ENCODE measurements at regions not wholly inside any gene's neighbourhood (a gene's known extent, or its start where the extent isn't known, plus 50 kb on each side); places are given as distances from the start of the nearest gene placed in this dataset.

DNA sequence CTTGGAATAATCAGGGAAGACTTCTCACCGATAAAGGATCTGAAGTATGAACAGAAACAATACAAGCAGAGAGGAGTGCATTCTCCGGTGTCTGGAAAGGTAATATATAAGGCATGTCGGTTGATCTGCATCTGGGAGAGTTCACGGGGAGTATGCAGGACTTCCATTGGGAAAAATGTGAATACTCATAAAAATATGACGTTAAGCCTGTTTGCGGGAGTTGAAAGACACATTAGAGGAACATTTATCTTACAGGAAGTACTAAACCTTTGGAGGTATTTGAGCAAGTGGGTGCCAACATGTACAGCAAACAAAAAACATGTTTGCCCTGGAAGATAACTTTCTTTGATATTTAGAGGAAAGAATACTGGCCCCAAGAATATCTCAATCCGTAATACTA is 286.8 kb downstream of the SLITRK6 start:
- DNase-seq (ENCODE audit: low read depth, low spot score) = no peak
- H3K4me3 ChIP-seq (ENCODE audit: low read length) = no peak overlapping the region

DNA sequence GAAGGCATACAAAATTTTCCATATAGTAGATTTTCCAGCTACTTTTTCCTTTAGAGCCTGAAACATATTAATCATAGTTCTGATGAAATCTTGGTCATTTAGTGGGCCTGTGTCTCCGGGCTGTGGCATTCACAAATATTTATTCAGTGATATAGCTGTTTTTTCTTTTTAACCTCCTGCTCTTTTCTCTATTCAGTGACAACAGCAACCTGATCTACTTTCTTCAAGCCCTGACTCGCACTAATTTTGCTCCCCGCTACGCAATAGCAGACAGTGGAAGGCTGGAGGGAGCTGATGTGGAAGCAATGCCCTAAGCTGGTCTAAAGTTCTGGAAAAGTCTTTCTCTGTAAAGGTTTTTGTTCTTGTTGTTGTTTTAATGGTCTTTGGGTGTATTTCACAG is 289.7 kb downstream of the SLITRK6 start:
- H3K4me3 ChIP-seq (ENCODE audit: low read length) = no peak overlapping the region
- DNase-seq (ENCODE audit: low read depth, low spot score) = no peak

DNA sequence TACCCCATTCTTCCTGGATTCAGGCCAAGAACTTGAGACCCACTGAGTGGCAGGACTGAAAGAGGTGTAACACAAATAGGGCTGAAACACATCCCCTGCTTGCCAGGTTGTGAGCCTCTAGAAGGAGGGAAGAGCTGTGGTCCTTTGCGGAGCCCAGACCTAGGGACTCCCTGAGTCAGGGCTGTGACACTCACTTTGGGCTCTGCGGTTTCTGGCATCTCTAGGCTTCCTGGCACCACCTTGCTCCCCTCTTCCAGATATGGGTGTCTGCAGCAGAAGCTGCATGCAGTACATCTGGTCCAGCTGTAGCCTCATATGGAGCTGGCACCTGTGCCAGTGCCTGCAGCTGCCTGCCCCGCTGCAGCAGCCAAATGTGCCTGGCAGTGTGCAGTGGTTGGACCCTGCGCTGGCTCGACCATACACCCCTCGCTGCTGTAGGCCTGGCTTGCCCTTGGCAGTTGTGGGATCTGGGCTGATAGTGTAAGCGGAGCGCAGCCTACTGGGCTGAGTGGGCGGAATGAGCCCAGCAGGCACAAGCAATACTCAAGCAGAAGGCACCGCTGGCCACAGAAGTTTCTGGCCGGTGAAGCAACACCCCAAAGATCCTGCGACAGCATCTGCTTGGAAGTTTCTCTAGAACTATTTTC is 290.4 kb downstream of the SLITRK6 start:
- DNase-seq (ENCODE audit: low read depth, low spot score) = no peak
- no peak overlapping the region for H3K4me3 ChIP-seq (ENCODE audit: low read length)

DNA sequence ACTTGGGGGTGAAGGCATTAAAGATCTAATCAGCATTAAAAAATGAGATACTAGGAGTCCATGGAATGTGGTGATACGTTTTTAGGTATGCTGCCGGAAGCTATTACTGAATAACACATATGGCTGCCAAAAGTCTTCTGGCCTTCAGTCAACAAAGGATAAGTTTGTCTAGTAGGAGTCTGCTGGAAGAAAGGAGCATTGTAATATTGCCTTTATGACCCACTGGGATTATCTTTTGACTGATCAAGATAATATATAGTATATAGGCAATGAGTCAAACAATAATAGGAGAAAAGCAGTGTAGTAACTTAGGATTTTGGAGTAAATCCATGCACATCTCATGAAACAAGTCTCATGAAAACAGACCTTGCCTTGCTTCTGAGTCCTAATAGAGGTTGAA is 295.4 kb downstream of the SLITRK6 start:
- DNase-seq (ENCODE audit: low read depth, low spot score) = no peak
- no peak overlapping the region for H3K4me3 ChIP-seq (ENCODE audit: low read length)

DNA sequence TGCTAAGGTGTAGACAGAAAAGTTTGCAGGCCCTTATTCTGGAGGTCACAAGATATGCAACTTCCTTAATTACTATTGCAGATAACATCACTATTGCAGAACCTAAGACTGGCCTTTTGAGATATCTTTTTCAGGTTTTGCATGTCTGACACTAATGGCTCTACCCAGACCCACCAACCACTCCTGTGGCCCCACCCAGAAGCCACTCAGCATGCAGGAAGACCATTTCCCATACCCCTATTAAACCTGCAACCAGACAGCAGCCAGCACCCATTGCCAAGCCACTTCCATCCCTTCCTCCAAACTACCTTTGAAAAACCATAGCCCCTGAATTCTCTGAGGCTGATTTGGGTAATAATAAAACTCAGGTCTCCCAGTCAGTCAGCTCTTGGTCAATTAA is 297.6 kb downstream of the SLITRK6 start:
- no peak for DNase-seq (ENCODE audit: low read depth, low spot score)

DNA sequence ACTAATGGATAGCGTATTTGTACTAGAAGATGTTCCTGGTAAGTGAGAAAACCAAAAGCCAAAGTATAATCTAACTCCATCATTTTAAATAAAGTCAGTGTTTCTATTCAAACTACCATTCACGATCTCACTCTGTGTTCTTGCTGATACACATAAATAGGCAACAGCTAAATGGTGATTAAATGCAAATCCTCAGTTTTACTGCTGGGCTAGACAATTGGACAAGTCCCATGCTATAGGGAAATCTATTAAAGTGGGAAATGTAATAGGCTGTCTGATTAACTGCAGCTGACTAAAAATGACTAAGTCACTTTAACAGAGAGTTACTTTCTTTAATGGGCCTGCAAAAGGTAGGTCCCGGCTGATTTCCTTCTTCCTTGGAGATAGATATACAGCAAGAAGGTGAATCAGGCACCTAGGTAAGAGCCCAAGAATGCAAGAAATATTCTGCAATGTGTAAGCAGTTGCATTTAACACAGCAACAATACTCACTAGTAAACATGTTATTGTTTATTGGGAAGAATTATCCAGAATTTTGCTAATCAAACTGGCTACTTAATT is 298.4 kb downstream of the SLITRK6 start:
- no peak for DNase-seq (ENCODE audit: low read depth, low spot score)
- no peak overlapping the region for H3K4me3 ChIP-seq (ENCODE audit: low read length)

More for the DNA sequence above, 297.6 kb downstream of the SLITRK6 start:
- no peak overlapping the region for H3K4me3 ChIP-seq (ENCODE audit: low read length)

DNA sequence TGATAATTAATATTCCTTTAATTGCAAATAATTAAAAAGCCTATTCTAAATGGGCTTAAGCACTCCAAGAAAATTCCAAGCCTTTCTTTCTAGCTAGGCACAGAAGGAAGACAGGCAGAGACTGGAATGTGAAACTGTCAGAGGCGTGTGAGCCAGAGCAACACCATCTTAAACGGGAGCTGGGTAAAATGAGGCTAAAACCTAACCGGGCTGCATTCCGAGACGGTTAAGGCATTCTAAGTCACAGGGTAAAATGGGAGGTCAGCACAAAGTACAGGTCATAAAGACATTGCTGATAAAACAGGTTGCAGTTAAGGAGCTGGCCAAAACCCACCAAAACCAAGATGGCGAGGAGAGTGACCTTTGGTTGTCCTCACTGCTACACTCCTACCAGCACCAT is 300.4 kb downstream of the SLITRK6 start:
- DNase-seq (ENCODE audit: low read depth, low spot score) = no peak

DNA sequence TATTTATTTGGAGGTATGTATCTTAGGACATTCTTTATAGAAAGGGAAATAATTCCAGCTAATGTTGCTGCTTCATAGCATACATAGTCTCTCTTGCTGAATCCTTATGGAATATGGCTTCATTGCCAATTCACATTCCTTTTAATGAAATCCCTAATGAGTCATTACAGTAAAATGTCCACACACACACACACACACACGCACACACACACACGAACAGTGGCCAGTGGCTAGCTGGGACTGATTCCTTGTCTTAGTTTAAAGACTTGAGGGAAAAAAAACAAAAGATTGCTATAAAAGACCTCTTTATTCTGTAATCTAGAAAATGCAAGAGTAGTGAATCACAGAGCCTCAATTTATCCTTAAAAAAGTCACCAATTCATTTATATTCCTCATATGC is 301.6 kb downstream of the SLITRK6 start:
- DNase-seq (ENCODE audit: low read depth, low spot score) = no peak
- H3K4me3 ChIP-seq (ENCODE audit: low read length) = no peak overlapping the region

More for the DNA sequence above, 300.4 kb downstream of the SLITRK6 start:
- no peak overlapping the region for H3K4me3 ChIP-seq (ENCODE audit: low read length)

DNA sequence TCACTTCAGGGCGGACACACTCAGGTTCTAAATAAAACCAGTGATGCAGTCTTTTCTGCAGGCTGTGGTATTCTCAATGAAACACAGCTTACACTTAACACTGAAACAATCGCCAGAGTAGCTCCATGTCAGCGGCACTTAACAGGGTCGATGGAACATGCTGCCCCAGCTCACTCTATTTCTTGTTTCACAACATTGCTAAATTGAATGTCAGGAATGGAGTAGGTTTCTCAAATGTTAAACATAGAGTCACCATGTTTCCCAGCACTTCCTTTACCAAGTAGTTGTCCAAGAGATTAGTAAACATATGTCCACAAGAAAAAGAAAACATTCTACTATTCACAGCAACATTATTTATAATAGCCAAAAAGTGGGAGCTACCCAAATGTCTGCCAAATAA is 306.9 kb downstream of the SLITRK6 start:
- no peak overlapping the region for H3K4me3 ChIP-seq (ENCODE audit: low read length)
- no peak for DNase-seq (ENCODE audit: low read depth, low spot score)

DNA sequence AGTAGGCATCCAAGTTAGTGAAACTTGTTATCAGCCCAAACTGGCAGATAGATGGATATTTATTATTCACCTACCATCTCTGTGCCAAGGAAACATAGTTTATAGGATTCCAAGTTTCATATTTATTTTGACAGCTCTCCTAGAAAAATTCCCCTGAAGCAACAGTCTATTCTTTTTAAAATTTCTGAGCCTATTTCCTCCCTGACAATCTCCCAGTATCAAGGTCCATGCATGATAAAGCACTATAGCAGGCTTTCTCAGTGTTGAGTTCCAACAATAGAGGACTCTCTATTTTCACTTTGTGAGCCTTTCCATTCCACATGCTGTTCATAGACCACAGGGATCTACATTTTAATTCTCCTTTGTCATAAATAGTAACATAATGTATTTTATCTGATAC is 312.6 kb downstream of the SLITRK6 start:
- DNase-seq (ENCODE audit: low read depth, low spot score) = no peak
- no peak overlapping the region for H3K4me3 ChIP-seq (ENCODE audit: low read length)

DNA sequence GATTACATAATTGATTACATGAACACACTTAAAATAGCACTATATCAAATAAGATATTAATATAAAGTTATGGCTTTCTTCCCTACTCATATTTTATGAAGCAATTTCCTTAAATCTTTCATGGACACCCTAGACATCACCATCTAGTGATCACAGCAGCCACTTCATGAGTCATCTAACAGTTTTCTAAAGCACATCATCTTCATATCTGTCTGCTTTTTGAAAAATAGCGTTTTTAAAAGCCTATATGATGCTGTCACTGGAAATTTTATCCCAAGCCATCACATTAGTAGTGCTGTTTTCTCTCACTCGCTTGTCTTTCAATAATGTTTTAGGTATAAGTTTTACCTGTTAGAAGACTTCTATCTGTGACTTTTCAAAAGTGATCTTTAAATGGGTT is 326.1 kb downstream of the SLITRK6 start:
- no peak overlapping the region for H3K4me3 ChIP-seq (ENCODE audit: low read length)
- no peak for DNase-seq (ENCODE audit: low read depth, low spot score)

DNA sequence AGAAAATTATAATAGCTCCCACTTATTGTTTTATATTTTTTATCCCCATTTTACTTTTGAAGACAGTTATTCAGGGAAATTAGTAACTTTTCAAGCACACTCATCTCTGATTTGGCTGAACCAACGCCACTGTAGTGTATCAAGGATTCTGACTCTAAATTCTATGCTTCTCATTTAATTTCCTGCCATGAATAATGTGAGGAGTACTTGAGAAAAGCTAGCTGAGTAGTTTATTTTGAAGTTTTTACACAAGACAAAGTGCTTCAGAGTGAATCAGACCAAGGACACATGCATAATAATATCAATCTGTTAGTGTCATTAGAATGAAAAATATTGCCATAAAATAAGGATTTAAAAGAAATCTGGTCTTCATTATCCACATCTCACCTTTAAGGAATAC is 329.9 kb downstream of the SLITRK6 start:
- DNase-seq (ENCODE audit: low read depth, low spot score) = no peak
- H3K4me3 ChIP-seq (ENCODE audit: low read length) = no peak overlapping the region

DNA sequence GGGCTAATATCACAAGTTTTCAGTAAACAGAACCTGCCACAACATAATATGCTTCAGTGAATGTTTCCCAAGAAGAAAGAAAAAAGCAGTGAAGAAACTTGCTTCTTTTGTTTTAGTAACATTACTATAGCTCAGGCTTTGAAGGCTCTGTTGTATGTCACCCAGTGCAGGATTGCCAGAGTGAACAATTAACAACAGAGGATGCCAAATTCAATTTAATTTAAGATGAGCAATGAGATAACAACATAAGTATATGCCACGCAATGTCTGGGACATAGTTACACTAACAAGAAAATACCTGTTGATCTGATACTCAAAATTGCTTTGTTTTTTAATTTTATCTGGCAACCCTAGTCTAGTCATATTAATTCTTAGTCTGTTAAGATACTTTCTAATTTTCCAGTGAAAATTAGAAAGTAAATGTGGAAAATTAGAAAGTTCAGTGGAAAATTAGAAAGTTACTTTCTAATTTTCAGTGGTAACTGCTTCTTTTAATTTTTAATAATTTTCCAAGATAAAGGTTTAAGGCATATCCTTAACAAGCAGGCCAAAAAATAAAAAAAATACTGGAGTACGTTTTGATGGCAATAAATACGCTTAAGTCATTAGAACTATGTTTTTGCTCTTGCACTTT is 336.3 kb downstream of the SLITRK6 start:
- no peak for DNase-seq (ENCODE audit: low read depth, low spot score)

DNA sequence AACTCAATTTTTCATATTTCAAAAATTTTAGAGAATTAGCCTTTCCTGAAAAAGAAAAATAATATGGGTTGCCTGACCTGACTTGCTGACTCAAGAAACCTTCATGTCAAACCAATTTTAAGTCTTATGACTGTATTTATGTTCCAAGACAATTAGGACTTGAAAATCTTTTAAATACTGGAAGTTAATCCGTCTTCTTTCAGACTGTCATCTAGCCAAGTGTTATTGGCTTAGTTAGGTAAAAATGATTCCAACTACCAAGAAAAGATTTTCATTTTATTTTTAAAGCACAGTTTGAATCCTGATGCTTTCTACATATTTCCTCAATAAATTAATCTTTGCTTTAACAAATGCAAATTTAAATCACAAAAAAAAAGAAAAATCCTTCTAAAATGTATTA is 337.6 kb downstream of the SLITRK6 start:
- H3K4me3 ChIP-seq (ENCODE audit: low read length) = no peak overlapping the region
- no peak for DNase-seq (ENCODE audit: low read depth, low spot score)

More for the DNA sequence above, 336.3 kb downstream of the SLITRK6 start:
- no peak overlapping the region for H3K4me3 ChIP-seq (ENCODE audit: low read length)

DNA sequence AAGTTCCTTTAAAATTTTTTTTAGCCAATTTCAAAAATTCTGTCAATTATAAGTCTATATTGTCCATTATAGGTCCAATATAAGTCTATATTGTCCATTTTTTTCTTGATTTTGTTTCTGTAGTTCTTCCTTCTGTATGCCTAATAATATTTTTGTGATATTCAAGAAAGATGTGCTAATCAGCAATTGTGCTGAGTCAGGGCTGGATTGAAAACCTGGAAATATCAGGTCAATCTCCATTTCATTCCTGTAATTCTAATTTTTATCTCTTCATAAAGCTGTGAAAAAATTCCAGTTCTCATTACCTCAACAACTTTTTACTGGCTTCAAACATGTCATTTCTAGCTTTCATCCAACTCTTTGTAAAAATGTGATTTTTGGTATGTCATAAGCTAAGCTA is 353.7 kb downstream of the SLITRK6 start:
- DNase-seq (ENCODE audit: low read depth, low spot score) = no peak
- H3K4me3 ChIP-seq (ENCODE audit: low read length) = no peak overlapping the region

DNA sequence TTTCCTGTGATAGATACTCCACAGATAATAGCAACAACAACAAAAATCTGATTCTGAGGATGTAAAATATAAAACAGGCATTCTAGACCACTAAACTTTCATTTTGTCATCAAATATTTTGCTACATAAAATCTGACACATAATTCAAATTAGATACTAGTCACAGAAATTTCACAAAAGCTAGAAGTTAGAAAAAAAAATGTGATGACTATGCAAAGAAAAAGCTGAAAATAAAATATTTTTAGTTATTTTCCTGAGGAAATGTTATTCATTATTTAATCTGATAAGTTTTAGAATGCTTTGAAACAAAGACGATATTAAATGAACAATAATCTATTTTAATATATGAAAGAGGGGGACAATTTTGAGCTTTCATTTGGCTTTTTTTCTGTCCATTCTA is 357.2 kb downstream of the SLITRK6 start:
- H3K4me3 ChIP-seq (ENCODE audit: low read length) = no peak overlapping the region
- no peak for DNase-seq (ENCODE audit: low read depth, low spot score)

DNA sequence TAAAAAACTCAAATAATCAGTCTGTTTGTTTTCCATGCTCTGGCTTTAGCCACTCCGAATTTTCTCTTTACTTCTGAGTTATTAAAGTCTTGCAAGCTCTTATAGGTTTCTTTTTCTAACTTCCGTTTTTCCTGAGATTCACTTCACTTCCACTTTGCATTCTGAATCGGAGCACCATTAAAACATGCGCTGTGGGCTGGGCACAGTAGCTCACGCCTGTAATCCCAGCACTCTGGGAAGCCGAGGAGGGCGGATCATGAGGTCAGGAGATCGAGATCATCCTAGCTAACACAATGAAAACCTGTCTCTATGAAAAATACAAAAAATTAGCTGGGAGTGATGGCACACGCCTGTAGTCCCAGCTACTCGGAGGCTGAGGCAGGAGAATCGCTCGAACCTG is 357.9 kb downstream of the SLITRK6 start:
- no peak for DNase-seq (ENCODE audit: low read depth, low spot score)
- H3K4me3 ChIP-seq (ENCODE audit: low read length) = no peak overlapping the region

DNA sequence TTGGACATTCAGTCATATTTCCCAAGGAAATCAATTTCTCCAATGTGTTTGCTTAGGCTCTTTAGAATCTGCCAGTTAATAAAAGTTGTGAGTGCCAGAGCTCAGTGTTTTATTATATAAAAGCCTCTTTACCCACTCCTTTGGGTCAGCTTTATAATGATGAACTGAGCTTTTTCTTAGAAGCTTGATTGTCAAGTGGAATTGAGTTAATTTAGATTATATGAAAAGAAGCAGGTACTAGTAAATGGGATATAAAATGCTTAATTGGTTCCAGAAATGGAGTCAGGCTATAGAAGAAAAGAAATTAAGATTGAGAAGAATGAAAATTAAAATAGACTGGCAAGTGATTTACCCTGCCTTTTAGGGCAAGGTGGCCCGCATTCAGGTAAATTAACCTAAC is 363.2 kb downstream of the SLITRK6 start:
- DNase-seq (ENCODE audit: low read depth, low spot score) = no peak
- H3K4me3 ChIP-seq (ENCODE audit: low read length) = no peak overlapping the region

DNA sequence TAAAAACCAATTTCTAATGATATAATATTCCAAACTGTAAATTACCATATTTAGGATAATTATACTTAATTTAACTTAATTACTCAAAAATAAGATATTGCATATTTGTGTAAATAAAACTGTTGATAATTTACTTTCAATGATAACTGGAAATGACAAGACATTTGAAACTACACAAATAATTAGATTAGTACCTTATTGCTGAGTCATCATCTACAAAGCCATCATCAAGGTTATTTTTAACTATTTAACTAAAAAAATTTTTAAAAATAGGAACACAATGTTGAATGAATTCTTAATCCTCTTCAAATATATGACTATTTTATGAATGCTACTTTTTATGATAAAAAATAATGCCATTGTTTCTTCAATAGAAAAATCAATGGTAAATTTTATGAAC is 364.3 kb downstream of the SLITRK6 start:
- DNase-seq (ENCODE audit: low read depth, low spot score) = no peak
- H3K4me3 ChIP-seq (ENCODE audit: low read length) = no peak overlapping the region

DNA sequence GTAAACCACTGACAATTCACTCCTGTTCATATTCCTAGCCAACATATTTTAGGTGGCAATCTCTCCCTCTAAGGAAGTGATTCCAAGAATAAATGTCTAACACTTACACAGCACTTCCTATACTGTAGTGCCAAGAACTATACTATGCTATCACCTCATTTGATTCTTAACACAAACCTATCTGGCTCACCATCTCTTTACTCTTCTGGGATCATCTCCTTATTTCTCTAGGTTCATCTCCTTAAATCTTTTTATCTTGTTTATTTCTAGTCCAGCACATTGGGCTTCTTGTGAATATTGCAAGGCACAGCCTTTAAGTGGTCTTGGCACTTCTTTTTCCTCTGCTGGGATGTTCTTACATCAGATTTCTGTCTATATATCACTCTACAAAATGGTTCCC is 366.3 kb downstream of the SLITRK6 start:
- DNase-seq (ENCODE audit: low read depth, low spot score) = no peak
- no peak overlapping the region for H3K4me3 ChIP-seq (ENCODE audit: low read length)

DNA sequence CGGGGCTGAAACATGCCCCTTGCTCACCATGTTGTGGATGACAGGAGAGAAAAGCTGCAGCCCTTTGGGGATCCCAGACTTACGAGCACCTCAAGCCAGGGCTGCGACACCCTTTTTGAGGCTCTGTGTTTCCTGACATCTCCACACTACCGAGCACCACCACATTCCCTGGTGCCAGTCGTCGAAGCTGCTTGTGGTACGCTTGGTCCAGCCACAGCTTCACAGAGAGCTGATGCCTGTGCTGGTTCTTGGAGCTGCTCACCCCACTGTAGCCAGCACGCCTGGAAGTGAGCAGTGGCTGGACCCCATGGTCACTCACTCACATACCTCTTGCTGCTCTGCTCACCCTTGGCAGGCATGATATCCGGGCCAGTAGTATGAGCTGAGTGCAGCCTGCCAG is 367.5 kb downstream of the SLITRK6 start:
- no peak for DNase-seq (ENCODE audit: low read depth, low spot score)
- H3K4me3 ChIP-seq (ENCODE audit: low read length) = no peak overlapping the region

Measured in Jurkat, Clone E6-1 (cell line).